ENCODE measurements at regions not wholly inside any gene's neighbourhood (a gene's known extent, or its start where the extent isn't known, plus 50 kb on each side); places are given as distances from the start of the nearest gene placed in this dataset.

DNA sequence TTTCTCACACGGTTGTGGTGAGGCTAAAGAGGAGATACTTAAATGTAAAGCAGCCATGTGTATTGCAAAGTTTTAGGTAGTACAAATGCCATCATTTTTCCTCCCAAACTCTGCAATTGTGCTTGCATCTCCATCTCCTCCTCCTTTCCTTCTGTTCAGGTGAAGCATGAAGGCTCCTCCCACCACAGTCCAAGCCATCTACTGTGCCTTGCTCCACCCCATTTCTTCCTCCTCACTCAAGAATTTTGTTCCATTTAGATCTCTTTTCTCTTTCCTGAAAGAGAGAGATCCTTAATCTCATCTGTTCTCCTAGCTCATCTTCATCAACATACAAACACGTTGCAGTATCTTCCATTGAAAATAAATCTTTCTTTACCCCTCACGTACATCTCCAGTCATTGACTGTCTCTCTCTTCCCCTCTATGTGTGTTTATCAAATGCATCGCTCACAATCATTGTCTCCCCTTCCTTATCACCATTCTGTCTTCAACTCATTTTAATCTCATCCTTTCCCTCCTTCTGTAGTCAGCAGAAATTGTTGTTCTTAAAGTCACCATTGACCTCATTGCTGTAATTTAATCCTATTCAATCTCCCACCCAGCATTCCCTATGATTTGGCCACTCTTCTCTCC lies 392.1 kb downstream of the RAD51AP2 start:
- no peak overlapping the region for H3K4me2 ChIP-seq
- H3K36me3 ChIP-seq (replicated peaks in 1 of 2; ENCODE audit: control insufficient read depth in 1 of 2, insufficient read depth in 2 of 2, low read length in 1 of 2): no peaks in the 10 kb centered on the region
- no peaks in the 10 kb centered on the region for H3K9me2 ChIP-seq
- no peak overlapping the region for H3K4me3 ChIP-seq (ENCODE audit: low read depth in 2 of 2, low read length in 1 of 2)
- no peaks in the 10 kb centered on the region for H3K27me3 ChIP-seq (ENCODE audit: insufficient read depth)
- no peaks in the 10 kb centered on the region; a peak in 2 of 4 replicates for H3K4me1 ChIP-seq (ENCODE audit: control insufficient read depth in 1 of 2, insufficient read depth in 2 of 2, low read depth in 1 of 2, low read length in 1 of 2)
- H3F3A ChIP-seq (replicated peaks; ENCODE audit: insufficient read depth): no peaks in the 10 kb centered on the region
- no peak overlapping the region for H2AFZ ChIP-seq (ENCODE audit: low read depth)
- CTCF ChIA-PET: interaction anchor here (1.5 to 1.6 kb wide), 2 partner anchors 11 to 125 kb away, joined by 4 to 5 read pairs; no protein-coding TSS in a partner anchor
- H3K9ac ChIP-seq: no peak overlapping the region
- no peaks in the 10 kb centered on the region for H3K9me3 ChIP-seq
- WGBS (ENCODE audit: low lambda C conversion rate): 36% methylated on average over 4 of the region's 4 CpGs
- DNase-seq: no peak
- no peaks in the 10 kb centered on the region for H4K20me1 ChIP-seq (ENCODE audit: insufficient read depth)
- no peaks in the 10 kb centered on the region for H3K79me2 ChIP-seq (ENCODE audit: insufficient read depth)
- TF ChIP-seq FOXJ3 (CRISPR knock-in tag; IDR thresholded peaks at IDR 0.05) (no peak), TEAD4 (IDR thresholded peaks at IDR 0.05; ENCODE audit: borderline replicate concordance, insufficient read depth) (no peak), PBX3 (IDR thresholded peaks at IDR 0.05) (no peak), SIN3A (IDR thresholded peaks at IDR 0.05; ENCODE audit: borderline replicate concordance, low read depth, low read length) (no peak)
- TF ChIP-seq, protein P1, sequence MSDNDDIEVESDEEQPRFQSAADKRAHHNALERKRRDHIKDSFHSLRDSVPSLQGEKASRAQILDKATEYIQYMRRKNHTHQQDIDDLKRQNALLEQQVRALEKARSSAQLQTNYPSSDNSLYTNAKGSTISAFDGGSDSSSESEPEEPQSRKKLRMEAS (IDR thresholded peaks at IDR 0.05; ENCODE audit: low read depth): no peak
- no peak overlapping the region for H3K27ac ChIP-seq (ENCODE audit: low read depth in 2 of 2, low read length in 1 of 2)
- POLR2A ChIA-PET: no interaction called here

DNA sequence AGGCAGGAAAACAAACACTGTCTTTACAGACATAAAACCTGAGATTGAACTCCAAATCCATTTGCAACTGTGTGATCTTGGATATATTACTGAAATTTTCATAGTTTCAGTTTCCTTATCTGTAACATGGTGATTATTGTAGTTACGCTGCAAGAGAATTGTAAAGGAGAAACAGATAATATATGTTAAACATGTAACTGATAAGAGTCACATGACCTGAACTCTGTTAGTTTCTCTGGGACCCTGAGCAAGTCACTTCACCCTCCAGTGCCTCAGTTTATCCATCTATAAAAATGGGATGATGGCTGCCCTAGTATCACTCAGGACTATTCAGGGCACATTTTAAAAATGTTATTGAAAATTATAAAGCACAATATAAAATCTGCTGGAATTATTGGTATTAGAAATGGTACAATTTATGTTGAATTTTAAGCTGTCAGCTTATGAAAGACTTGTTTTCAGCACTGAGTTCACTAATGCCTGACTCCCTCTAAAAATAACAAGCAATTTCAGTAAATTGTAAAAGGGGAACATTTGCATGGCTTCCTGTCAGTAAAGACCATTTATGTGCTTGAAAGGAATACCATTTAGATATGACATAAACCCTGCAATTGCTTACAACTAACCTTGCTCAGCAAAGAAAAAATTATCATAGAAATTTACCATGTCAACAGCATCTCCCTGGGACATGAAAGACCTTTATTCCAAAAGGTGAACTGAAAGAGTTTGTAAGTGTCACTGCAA lies 393.5 kb downstream of the RAD51AP2 start:
- no peaks in the 10 kb centered on the region for H3F3A ChIP-seq (replicated peaks; ENCODE audit: insufficient read depth)
- POLR2A ChIA-PET: no interaction called here
- no peak overlapping the region for H3K4me3 ChIP-seq (ENCODE audit: low read depth in 2 of 2, low read length in 1 of 2)
- no peak overlapping the region for H3K27ac ChIP-seq (ENCODE audit: low read depth in 2 of 2, low read length in 1 of 2)
- H3K9me2 ChIP-seq: no peaks in the 10 kb centered on the region
- H3K79me2 ChIP-seq (ENCODE audit: insufficient read depth): no peaks in the 10 kb centered on the region
- no peak for DNase-seq
- no peaks in the 10 kb centered on the region; a peak in 2 of 4 replicates for H3K4me1 ChIP-seq (ENCODE audit: control insufficient read depth in 1 of 2, insufficient read depth in 2 of 2, low read depth in 1 of 2, low read length in 1 of 2)
- no peaks in the 10 kb centered on the region for H3K36me3 ChIP-seq (replicated peaks in 1 of 2; ENCODE audit: control insufficient read depth in 1 of 2, insufficient read depth in 2 of 2, low read length in 1 of 2)
- H2AFZ ChIP-seq (ENCODE audit: low read depth): no peak overlapping the region
- H3K9ac ChIP-seq: no peak overlapping the region
- TF ChIP-seq GATA2 (CRISPR knock-in tag; IDR thresholded peaks at IDR 0.05) (no peak), MEF2A (IDR thresholded peaks at IDR 0.05; ENCODE audit: borderline replicate concordance, low read depth) (no peak), MXI1 (IDR thresholded peaks at IDR 0.05; ENCODE audit: low read depth, low read length) (no peak), REST (IDR thresholded peaks at IDR 0.05; ENCODE audit: low read depth, low read length) (no peak), EZH2phosphoT487 (IDR thresholded peaks at IDR 0.05; ENCODE audit: borderline replicate concordance, low read depth) (no peak), FOXJ3 (CRISPR knock-in tag; IDR thresholded peaks at IDR 0.05) (no peak)
- no peak overlapping the region for H3K4me2 ChIP-seq
- H3K27me3 ChIP-seq (ENCODE audit: insufficient read depth): no peaks in the 10 kb centered on the region
- WGBS (ENCODE audit: low lambda C conversion rate): 74% methylated on average over 1 of the region's 1 CpG
- no peaks in the 10 kb centered on the region for H4K20me1 ChIP-seq (ENCODE audit: insufficient read depth)
- no peaks in the 10 kb centered on the region for H3K9me3 ChIP-seq
- CTCF ChIA-PET: interaction anchor here (1.3 to 1.9 kb wide), 5 partner anchors 10 to 351 kb away, joined by 3 to 6 read pairs (median 4); no protein-coding TSS in a partner anchor
